ENCODE measurements at regions not wholly inside any gene's neighbourhood (a gene's known extent, or its start where the extent isn't known, plus 50 kb on each side); places are given as distances from the start of the nearest gene placed in this dataset.

GRCh38 chr3:38987456-38987855 is 64.3 kb downstream of the SCN11A start:
- no peak for TF ChIP-seq CTCF (IDR thresholded peaks at IDR 0.05; ENCODE audit: low read depth, low read length)
- TF ChIP-seq EZH2phosphoT487 (IDR thresholded peaks at IDR 0.05; ENCODE audit: low read depth), result no peak

All from OCI-LY3 (cell line).